ENCODE measurements at regions not wholly inside any gene's neighbourhood (a gene's known extent, or its start where the extent isn't known, plus 50 kb on each side); places are given as distances from the start of the nearest gene placed in this dataset.
"Not testable (repeated sequence)": the region's sequence is repeated elsewhere in the genome, so short reads cannot be mapped to it uniquely, and the experiment has no call there.

DNA sequence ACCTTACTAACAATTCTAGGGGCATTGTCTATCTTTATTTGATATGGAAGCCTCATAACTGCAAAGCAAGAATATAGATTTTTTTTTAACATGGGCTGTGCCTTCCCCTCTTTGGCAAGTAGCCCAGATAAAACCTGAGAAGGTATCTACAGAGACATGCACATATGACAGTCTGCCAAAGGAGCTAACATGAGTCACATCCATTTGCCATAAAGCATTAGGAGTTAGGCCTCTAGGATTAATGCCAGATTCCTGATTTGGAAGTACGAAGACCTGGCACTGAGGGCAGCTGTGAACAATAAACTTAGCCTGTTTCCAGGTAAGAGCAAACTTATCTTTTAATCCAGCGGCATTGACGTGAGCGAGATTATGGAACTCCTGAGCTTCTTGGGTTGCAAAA, 808.7 kb downstream of the SLC6A15 start:
- TF ChIP-seq, protein P1, sequence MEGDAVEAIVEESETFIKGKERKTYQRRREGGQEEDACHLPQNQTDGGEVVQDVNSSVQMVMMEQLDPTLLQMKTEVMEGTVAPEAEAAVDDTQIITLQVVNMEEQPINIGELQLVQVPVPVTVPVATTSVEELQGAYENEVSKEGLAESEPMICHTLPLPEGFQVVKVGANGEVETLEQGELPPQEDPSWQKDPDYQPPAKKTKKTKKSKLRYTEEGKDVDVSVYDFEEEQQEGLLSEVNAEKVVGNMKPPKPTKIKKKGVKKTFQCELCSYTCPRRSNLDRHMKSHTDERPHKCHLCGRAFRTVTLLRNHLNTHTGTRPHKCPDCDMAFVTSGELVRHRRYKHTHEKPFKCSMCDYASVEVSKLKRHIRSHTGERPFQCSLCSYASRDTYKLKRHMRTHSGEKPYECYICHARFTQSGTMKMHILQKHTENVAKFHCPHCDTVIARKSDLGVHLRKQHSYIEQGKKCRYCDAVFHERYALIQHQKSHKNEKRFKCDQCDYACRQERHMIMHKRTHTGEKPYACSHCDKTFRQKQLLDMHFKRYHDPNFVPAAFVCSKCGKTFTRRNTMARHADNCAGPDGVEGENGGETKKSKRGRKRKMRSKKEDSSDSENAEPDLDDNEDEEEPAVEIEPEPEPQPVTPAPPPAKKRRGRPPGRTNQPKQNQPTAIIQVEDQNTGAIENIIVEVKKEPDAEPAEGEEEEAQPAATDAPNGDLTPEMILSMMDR (optimal IDR thresholded peaks at IDR 0.05 in 1 of 3, IDR thresholded peaks at IDR 0.05 in 1 of 3, conservative IDR thresholded peaks at IDR 0.05 in 1 of 3; ENCODE audit: extremely low read depth in 1 of 3, insufficient read depth in 2 of 3, low read length in 3 of 3), result not testable (repeated sequence)
- not testable (repeated sequence) for TF ChIP-seq EZH2 (IDR thresholded peaks at IDR 0.05; ENCODE audit: low read length)

Measured in keratinocyte (primary cell).